ENCODE measurements at regions not wholly inside any gene's neighbourhood (a gene's known extent, or its start where the extent isn't known, plus 50 kb on each side); places are given as distances from the start of the nearest gene placed in this dataset.
"Not testable (repeated sequence)": the region's sequence is repeated elsewhere in the genome, so short reads cannot be mapped to it uniquely, and the experiment has no call there.

- DNase-seq (ENCODE audit: low read depth in 2 of 3, low spot score in 2 of 3), result not testable (repeated sequence)
Measured at GRCh38 chr17:33959098-33959497, 296.0 kb upstream of the CCL2 start.

- peak in 2 of 3 donors; percentile 72 to 91 for DNase-seq (ENCODE audit: low read depth in 2 of 3, low spot score in 2 of 3)
Measured at GRCh38 chr17:33962857-33963655, 292.0 kb upstream of the CCL2 start.

- DNase-seq (ENCODE audit: low read depth in 2 of 3, low spot score in 2 of 3), result peak in 2 of 3 donors; percentile 82 to 90
Measured at GRCh38 chr17:33964344-33964979, 290.6 kb upstream of the CCL2 start.

GRCh38 chr17:33966410-33967059, 288.6 kb upstream of the CCL2 start:
- peak in 2 of 3 donors; percentile 51 to 70 for DNase-seq (ENCODE audit: low read depth in 2 of 3, low spot score in 2 of 3)

GRCh38 chr17:33967608-33968349, 287.3 kb upstream of the CCL2 start:
- no peak for DNase-seq (ENCODE audit: low read depth in 2 of 3, low spot score in 2 of 3)

GRCh38 chr17:33968350-33969044, 286.6 kb upstream of the CCL2 start:
- peak in 2 of 3 donors; percentile 93 to 98 for DNase-seq (ENCODE audit: low read depth in 2 of 3, low spot score in 2 of 3)

- DNase-seq (ENCODE audit: low read depth in 2 of 3, low spot score in 2 of 3), result no peak
Measured at GRCh38 chr17:33970279-33970678, 284.8 kb upstream of the CCL2 start.

- no peak for DNase-seq (ENCODE audit: low read depth in 2 of 3, low spot score in 2 of 3)
Measured at GRCh38 chr17:33972763-33973162, 282.3 kb upstream of the CCL2 start.

- DNase-seq (ENCODE audit: low read depth in 2 of 3, low spot score in 2 of 3), result no peak
Measured at GRCh38 chr17:33973491-33973890, 281.6 kb upstream of the CCL2 start.

GRCh38 chr17:33974276-33974675, 280.8 kb upstream of the CCL2 start:
- DNase-seq (ENCODE audit: low read depth in 2 of 3, low spot score in 2 of 3), result no peak

GRCh38 chr17:33976831-33977230, 278.3 kb upstream of the CCL2 start:
- no peak for DNase-seq (ENCODE audit: low read depth in 2 of 3, low spot score in 2 of 3)

GRCh38 chr17:33977729-33978514, 277.2 kb upstream of the CCL2 start:
- no peak for DNase-seq (ENCODE audit: low read depth in 2 of 3, low spot score in 2 of 3)

- no peak for DNase-seq (ENCODE audit: low read depth in 2 of 3, low spot score in 2 of 3)
Measured at GRCh38 chr17:33978889-33979288, 276.2 kb upstream of the CCL2 start.

GRCh38 chr17:33980193-33980592, 274.9 kb upstream of the CCL2 start:
- DNase-seq (ENCODE audit: low read depth in 2 of 3, low spot score in 2 of 3), result no peak

- DNase-seq (ENCODE audit: low read depth in 2 of 3, low spot score in 2 of 3), result peak in 1 of 3 donors; percentile 27
Measured at GRCh38 chr17:33981711-33982601, 273.1 kb upstream of the CCL2 start.

- DNase-seq (ENCODE audit: low read depth in 2 of 3, low spot score in 2 of 3), result no peak
Measured at GRCh38 chr17:33982909-33983308, 272.2 kb upstream of the CCL2 start.

GRCh38 chr17:33983824-33984574, 271.1 kb upstream of the CCL2 start:
- DNase-seq (ENCODE audit: low read depth in 2 of 3, low spot score in 2 of 3), result no peak

- no peak for DNase-seq (ENCODE audit: low read depth in 2 of 3, low spot score in 2 of 3)
Measured at GRCh38 chr17:33986088-33986487, 269.0 kb upstream of the CCL2 start.

Data from hematopoietic multipotent progenitor cell (in vitro differentiated cells).